ENCODE measurements at regions not wholly inside any gene's neighbourhood (a gene's known extent, or its start where the extent isn't known, plus 50 kb on each side); places are given as distances from the start of the nearest gene placed in this dataset.

DNA sequence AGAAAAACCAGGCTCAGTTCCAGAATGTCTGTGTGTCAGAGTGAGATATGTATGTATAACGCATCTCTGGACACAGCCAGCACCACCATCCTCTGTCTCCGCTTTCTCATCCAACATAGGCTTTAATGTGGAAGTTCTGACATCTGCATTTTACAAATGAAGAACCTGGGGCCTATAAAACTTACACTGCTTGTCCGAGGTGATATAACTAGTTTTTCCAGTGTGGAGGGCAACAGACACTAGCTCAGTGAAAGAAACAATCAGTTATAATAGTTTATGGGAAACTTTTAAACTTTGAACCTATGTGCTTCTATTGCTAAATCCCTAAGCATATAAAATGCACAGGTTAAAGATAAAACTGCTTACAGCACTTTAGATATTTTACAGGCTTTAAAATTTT, 208.7 kb downstream of the CRPPA start:
- no peak overlapping the region for H3K9ac ChIP-seq (ENCODE audit: low read length in 3 of 3)
- intact Hi-C loops (cut with DNase I) = no loop called here
- H3K27ac ChIP-seq (ENCODE audit: low read depth in 2 of 2, low read length in 2 of 2) = no peak overlapping the region
- FAIRE-seq = no peak
- TF ChIP-seq, protein P1, sequence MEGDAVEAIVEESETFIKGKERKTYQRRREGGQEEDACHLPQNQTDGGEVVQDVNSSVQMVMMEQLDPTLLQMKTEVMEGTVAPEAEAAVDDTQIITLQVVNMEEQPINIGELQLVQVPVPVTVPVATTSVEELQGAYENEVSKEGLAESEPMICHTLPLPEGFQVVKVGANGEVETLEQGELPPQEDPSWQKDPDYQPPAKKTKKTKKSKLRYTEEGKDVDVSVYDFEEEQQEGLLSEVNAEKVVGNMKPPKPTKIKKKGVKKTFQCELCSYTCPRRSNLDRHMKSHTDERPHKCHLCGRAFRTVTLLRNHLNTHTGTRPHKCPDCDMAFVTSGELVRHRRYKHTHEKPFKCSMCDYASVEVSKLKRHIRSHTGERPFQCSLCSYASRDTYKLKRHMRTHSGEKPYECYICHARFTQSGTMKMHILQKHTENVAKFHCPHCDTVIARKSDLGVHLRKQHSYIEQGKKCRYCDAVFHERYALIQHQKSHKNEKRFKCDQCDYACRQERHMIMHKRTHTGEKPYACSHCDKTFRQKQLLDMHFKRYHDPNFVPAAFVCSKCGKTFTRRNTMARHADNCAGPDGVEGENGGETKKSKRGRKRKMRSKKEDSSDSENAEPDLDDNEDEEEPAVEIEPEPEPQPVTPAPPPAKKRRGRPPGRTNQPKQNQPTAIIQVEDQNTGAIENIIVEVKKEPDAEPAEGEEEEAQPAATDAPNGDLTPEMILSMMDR (IDR thresholded peaks at IDR 0.05; ENCODE audit: borderline replicate concordance, extremely low read depth, insufficient read depth) = no peak
- H3K36me3 ChIP-seq (ENCODE audit: control insufficient read depth in 2 of 3, insufficient read depth in 3 of 3, low read length in 3 of 3) = no peaks in the 10 kb centered on the region
- no peaks in the 10 kb centered on the region for H3K27me3 ChIP-seq (ENCODE audit: control insufficient read depth, insufficient read depth, low read length)
- no peaks in the 10 kb centered on the region for H3K4me1 ChIP-seq (ENCODE audit: control insufficient read depth in 2 of 3, insufficient read depth in 2 of 3, low read depth in 1 of 3, low read length in 3 of 3)
- H3K4me3 ChIP-seq (ENCODE audit: low read length in 3 of 3) = no peak overlapping the region
- H3K9me3 ChIP-seq (ENCODE audit: control insufficient read depth in 2 of 3, insufficient read depth in 1 of 3, low read length in 3 of 3) = no peaks in the 10 kb centered on the region
- no peak for DNase-seq

DNA sequence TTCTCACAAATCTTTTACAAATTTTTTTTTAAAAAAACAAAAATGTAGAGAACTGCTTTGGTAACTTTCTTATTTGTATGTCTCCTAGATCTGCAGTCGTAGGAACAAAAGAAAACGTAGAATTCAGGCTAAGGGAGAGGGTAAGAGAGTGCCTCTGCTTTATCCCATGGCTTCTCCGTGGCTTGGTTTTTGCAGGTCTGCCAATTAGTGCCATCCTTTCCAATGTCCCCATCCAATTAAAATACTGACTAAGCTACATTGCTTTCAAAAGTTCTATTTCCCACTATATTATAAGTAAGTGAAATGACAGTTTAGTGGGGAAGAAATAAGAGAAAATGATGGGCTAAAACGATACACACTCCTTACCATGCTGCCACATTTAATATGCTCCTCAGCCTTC, 209.3 kb downstream of the CRPPA start:
- H3K27ac ChIP-seq (ENCODE audit: low read depth in 2 of 2, low read length in 2 of 2) = no peak overlapping the region
- TF ChIP-seq, protein P1 (IDR thresholded peaks at IDR 0.05; ENCODE audit: borderline replicate concordance, extremely low read depth, insufficient read depth) = no peak

DNA sequence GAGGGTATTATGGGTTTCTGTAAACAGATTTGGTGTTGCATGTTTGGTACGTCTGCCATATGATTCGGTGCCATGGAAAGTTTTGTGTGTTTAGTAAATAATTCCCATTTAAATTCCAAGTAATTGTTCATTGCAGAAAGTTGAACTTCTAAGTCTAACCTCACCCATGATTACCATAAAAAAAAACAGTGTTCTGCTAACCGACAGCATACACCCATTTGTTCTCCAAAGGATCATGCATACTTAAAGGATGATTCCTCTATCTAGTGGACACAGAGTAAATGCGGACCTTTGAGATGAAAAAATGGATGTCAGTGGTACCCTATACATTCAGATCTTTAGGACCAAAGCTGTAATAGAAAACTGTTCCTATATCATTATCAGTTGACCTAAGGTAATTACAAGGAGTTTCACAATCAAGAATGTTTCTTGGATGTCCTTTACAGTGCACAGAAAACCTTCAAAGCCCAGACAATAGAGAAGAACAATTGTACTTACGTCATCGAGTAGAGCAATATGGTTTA, 209.9 kb downstream of the CRPPA start:
- no peaks in the 10 kb centered on the region for H3K27me3 ChIP-seq (ENCODE audit: control insufficient read depth, insufficient read depth, low read length)
- intact Hi-C loops (cut with DNase I) = no loop called here
- DNase-seq (no peak), FAIRE-seq (no peak)
- H3K27ac ChIP-seq (ENCODE audit: low read depth in 2 of 2, low read length in 2 of 2) = no peak overlapping the region
- H3K4me3 ChIP-seq (ENCODE audit: low read length in 3 of 3) = no peak overlapping the region
- no peaks in the 10 kb centered on the region for H3K4me1 ChIP-seq (ENCODE audit: control insufficient read depth in 2 of 3, insufficient read depth in 2 of 3, low read depth in 1 of 3, low read length in 3 of 3)
- H3K9ac ChIP-seq (ENCODE audit: low read length in 3 of 3) = no peak overlapping the region
- TF ChIP-seq, protein P1 (IDR thresholded peaks at IDR 0.05; ENCODE audit: borderline replicate concordance, extremely low read depth, insufficient read depth) = no peak
- no peaks in the 10 kb centered on the region for H3K9me3 ChIP-seq (ENCODE audit: control insufficient read depth in 2 of 3, insufficient read depth in 1 of 3, low read length in 3 of 3)
- H3K36me3 ChIP-seq (ENCODE audit: control insufficient read depth in 2 of 3, insufficient read depth in 3 of 3, low read length in 3 of 3) = no peaks in the 10 kb centered on the region

More for the DNA sequence above, 209.3 kb downstream of the CRPPA start:
- FAIRE-seq = no peak
- DNase-seq = no peak
- H3K27me3 ChIP-seq (ENCODE audit: control insufficient read depth, insufficient read depth, low read length) = no peaks in the 10 kb centered on the region
- no peaks in the 10 kb centered on the region for H3K4me1 ChIP-seq (ENCODE audit: control insufficient read depth in 2 of 3, insufficient read depth in 2 of 3, low read depth in 1 of 3, low read length in 3 of 3)
- H3K9me3 ChIP-seq (ENCODE audit: control insufficient read depth in 2 of 3, insufficient read depth in 1 of 3, low read length in 3 of 3) = no peaks in the 10 kb centered on the region
- H3K9ac ChIP-seq (ENCODE audit: low read length in 3 of 3) = no peak overlapping the region
- no peaks in the 10 kb centered on the region for H3K36me3 ChIP-seq (ENCODE audit: control insufficient read depth in 2 of 3, insufficient read depth in 3 of 3, low read length in 3 of 3)
- intact Hi-C loops (cut with DNase I) = no loop called here
- no peak overlapping the region for H3K4me3 ChIP-seq (ENCODE audit: low read length in 3 of 3)

DNA sequence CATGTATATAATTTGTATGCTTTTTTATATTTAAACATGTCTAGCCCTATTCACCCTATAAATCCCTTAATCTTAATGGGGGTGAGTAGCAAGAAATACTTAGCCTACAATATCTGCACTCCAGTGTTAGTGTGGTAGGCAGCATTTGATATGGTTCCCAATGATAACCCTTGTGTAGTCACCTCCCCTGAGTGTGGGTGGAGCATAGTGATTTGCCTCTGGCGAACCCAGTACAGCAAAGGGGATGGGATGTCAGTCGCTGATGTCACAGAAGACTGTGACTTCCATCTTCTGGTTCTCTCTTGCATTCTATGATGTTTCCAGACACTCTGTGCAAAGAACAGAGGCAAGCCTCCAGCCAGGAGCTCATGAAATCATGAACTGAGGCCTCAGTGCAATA, 211.2 kb downstream of the CRPPA start:
- no peaks in the 10 kb centered on the region for H3K27me3 ChIP-seq (ENCODE audit: control insufficient read depth, insufficient read depth, low read length)
- TF ChIP-seq, protein P1 (IDR thresholded peaks at IDR 0.05; ENCODE audit: borderline replicate concordance, extremely low read depth, insufficient read depth) = no peak
- no peaks in the 10 kb centered on the region for H3K36me3 ChIP-seq (ENCODE audit: control insufficient read depth in 2 of 3, insufficient read depth in 3 of 3, low read length in 3 of 3)
- intact Hi-C loops (cut with DNase I) = no loop called here
- H3K27ac ChIP-seq (ENCODE audit: low read depth in 2 of 2, low read length in 2 of 2) = no peak overlapping the region
- no peak overlapping the region for H3K4me3 ChIP-seq (ENCODE audit: low read length in 3 of 3)
- H3K4me1 ChIP-seq (ENCODE audit: control insufficient read depth in 2 of 3, insufficient read depth in 2 of 3, low read depth in 1 of 3, low read length in 3 of 3) = no peaks in the 10 kb centered on the region
- no peak for DNase-seq
- no peaks in the 10 kb centered on the region for H3K9me3 ChIP-seq (ENCODE audit: control insufficient read depth in 2 of 3, insufficient read depth in 1 of 3, low read length in 3 of 3)
- FAIRE-seq = no peak
- H3K9ac ChIP-seq (ENCODE audit: low read length in 3 of 3) = no peak overlapping the region

All from kidney (tissue), 13 donors.